ENCODE measurements at regions not wholly inside any gene's neighbourhood (a gene's known extent, or its start where the extent isn't known, plus 50 kb on each side); places are given as distances from the start of the nearest gene placed in this dataset.

DNA sequence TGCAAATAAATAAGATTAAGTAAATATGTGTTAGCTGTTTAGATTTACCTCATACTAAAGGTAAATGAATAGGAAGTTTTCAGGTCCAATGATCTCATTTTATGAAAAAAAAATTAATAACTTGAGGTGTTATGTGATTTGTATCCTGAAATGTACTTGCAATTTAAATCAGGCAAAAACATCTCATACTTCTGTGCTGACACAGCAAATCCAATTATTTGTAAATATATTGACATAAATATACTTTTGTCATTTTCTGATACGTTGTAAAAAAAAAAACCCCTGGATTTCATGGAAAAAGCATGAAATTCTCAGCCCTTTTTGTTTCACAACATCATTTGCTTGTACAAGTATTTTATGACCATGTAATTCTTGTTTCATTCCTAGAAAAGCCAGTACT, 184.1 kb upstream of the NCAM2 start:
- 53 to 73% (median 66%) methylated on average over 1 of the region's 1 CpG for WGBS, 4 donors
- H3K36me3 ChIP-seq, result no peaks in the 10 kb centered on the region
- no peaks in the 10 kb centered on the region for H3K27me3 ChIP-seq
- TF ChIP-seq, protein P1, sequence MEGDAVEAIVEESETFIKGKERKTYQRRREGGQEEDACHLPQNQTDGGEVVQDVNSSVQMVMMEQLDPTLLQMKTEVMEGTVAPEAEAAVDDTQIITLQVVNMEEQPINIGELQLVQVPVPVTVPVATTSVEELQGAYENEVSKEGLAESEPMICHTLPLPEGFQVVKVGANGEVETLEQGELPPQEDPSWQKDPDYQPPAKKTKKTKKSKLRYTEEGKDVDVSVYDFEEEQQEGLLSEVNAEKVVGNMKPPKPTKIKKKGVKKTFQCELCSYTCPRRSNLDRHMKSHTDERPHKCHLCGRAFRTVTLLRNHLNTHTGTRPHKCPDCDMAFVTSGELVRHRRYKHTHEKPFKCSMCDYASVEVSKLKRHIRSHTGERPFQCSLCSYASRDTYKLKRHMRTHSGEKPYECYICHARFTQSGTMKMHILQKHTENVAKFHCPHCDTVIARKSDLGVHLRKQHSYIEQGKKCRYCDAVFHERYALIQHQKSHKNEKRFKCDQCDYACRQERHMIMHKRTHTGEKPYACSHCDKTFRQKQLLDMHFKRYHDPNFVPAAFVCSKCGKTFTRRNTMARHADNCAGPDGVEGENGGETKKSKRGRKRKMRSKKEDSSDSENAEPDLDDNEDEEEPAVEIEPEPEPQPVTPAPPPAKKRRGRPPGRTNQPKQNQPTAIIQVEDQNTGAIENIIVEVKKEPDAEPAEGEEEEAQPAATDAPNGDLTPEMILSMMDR (IDR thresholded peaks at IDR 0.05), result no peak
- no peak for TF ChIP-seq POLR2A (IDR thresholded peaks at IDR 0.05)
- H3K4me3 ChIP-seq, result no peak overlapping the region
- no peaks in the 10 kb centered on the region for H3K4me1 ChIP-seq
- DNase-seq, result no peak
- no peak overlapping the region for H3K27ac ChIP-seq
- intact Hi-C loops (cut with DNase I), result loop anchor here in 1 of 10 donors (10.0 kb wide), 1 partner anchor 61 kb away; no protein-coding TSS in a partner anchor
- peaks cover 0 to 7% (median 0%) of the 10 kb centered on the region in 12 donors for H3K9me3 ChIP-seq
- ATAC-seq, result no peak

DNA sequence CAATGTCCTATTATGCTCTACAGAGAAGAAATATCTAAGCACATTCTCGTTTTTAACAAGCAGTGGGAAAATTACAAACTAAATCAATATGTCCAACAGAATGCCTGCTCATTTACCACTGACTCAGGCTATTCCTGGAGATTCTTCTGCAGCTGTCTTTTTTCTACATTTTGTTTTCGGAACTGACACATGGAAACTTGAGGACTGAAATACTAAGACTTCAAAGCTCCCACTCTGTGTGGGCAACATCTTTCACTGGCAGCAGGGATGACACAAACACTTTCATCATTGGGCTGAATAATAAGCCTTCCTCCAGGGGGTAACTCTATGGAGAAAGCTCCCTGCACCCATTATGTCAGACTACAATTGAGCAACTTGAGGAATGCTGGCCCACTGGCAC, 175.5 kb upstream of the NCAM2 start:
- no peaks in the 10 kb centered on the region for H3K27me3 ChIP-seq
- DNase-seq, result no peak
- WGBS, 4 donors, result 45 to 62% (median 52%) methylated on average over 2 of the region's 2 CpGs
- no peaks in the 10 kb centered on the region for H3K4me1 ChIP-seq
- intact Hi-C loops (cut with DNase I), result no loop called here
- peaks cover 0 to 7% (median 0%) of the 10 kb centered on the region in 12 donors for H3K9me3 ChIP-seq
- ATAC-seq, result no peak
- H3K27ac ChIP-seq, result no peak overlapping the region
- TF ChIP-seq, protein P1 (IDR thresholded peaks at IDR 0.05), result no peak
- no peak for TF ChIP-seq POLR2A (IDR thresholded peaks at IDR 0.05)
- H3K4me3 ChIP-seq, result no peak overlapping the region
- H3K36me3 ChIP-seq, result no peaks in the 10 kb centered on the region

DNA sequence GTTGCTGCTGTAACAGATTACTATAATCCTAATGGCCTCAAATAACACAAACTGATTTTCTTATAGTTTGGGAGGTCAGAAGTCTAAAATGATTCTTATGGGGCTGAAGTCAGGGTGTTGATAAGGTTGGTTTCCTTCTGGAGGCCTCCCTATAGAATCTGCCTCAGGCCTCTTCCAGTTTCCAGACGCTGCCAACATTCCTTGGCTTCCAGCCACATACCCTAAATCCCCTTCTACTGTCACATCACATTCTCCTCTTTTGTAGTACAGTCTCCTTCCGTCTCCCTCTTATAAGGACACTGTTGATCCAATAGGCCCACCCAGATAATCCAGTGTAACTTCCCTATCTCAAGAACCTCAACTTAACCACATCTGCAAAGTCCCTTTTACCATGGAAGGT, 145.3 kb upstream of the NCAM2 start:
- TF ChIP-seq, protein P1 (IDR thresholded peaks at IDR 0.05), result no peak
- no peak for TF ChIP-seq POLR2A (IDR thresholded peaks at IDR 0.05)
- Histone ChIP-seq H3K4me3 (no peak overlapping the region), H3K27ac (no peak overlapping the region), H3K9me3 (peaks cover 0 to 10% (median 0%) of the 10 kb centered on the region in 12 donors), H3K27me3 (no peaks in the 10 kb centered on the region), H3K4me1 (no peaks in the 10 kb centered on the region), H3K36me3 (no peaks in the 10 kb centered on the region)
- no peak for DNase-seq
- 29 to 40% (median 35%) methylated on average over 2 of the region's 2 CpGs for WGBS, 4 donors
- no peak for ATAC-seq
- intact Hi-C loops (cut with DNase I), result no loop called here

DNA sequence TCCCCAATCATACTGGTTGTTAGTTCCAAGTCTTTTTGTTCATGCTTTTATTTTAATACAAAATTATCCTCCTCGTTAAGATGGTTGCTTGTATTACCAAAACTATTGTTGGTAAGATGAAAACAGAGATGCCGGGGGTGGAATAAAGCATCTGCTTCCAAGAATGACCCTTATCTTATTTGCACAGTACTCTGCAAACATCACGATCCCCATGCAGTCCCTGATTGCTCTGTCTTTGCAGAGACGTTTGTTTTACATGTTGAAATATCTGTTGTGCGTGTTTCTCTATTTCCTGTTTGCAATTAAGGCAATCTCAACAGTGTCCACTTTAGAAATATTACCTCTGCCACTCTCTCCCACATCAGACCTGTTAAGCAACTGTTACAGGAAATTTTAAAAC, 141.3 kb upstream of the NCAM2 start:
- no peak for DNase-seq

More for the DNA sequence above, 141.3 kb upstream of the NCAM2 start:
- H3K27ac ChIP-seq, result no peak overlapping the region
- ATAC-seq, result no peak
- H3K9me3 ChIP-seq, result peaks cover 0 to 9% (median 0%) of the 10 kb centered on the region in 12 donors
- no peaks in the 10 kb centered on the region for H3K36me3 ChIP-seq
- H3K4me3 ChIP-seq, result no peak overlapping the region
- 24 to 36% (median 30%) methylated on average over 5 of the region's 5 CpGs for WGBS, 4 donors
- no peaks in the 10 kb centered on the region for H3K4me1 ChIP-seq
- no peaks in the 10 kb centered on the region for H3K27me3 ChIP-seq
- TF ChIP-seq, protein P1 (IDR thresholded peaks at IDR 0.05), result no peak
- no peak for TF ChIP-seq POLR2A (IDR thresholded peaks at IDR 0.05)
- intact Hi-C loops (cut with DNase I), result no loop called here

Data from heart left ventricle (tissue), 16 donors.